GM23338 (cell line): ENCODE measurements at regions not wholly inside any gene's neighbourhood (a gene's known extent, or its start where the extent isn't known, plus 50 kb on each side); places are given as distances from the start of the nearest gene placed in this dataset.

ENCODE experiments used
- ATAC-seq: fragments of 200-7000 bp; cut with Tn5 transposase; 3 replicates; pipeline ENCODE4 v1.9.1; 2020
- DNase-seq: peaks from one replicate; pipeline ENCODE4 v3.0.0-alpha.2; 2015; ENCODE audit warnings: low spot score
- H2AFZ ChIP-seq: fragments of 200-600 bp; sonication (generic); 2 replicates; pipeline ENCODE4 v1.8.0; 2016; ENCODE audit warnings: antibody characterized with exemption, mild to moderate bottlenecking, moderate library complexity
- H3F3A ChIP-seq: fragments of 200-600 bp; sonication (generic); replicated peaks from 2 replicates; pipeline ENCODE4 v1.8.0; 2017; ENCODE audit warnings: antibody characterized with exemption, mixed run types, low read depth
- H3K27ac ChIP-seq: fragments of 200-600 bp; sonication (generic); 2 replicates; pipeline ENCODE4 v1.6.1; 2016; ENCODE audit warnings: low read depth
- H3K27me3 ChIP-seq: fragments of 200-600 bp; sonication (generic); 2 replicates; pipeline ENCODE4 v1.8.0; 2016; ENCODE audit warnings: mild to moderate bottlenecking, mixed run types, moderate library complexity; ENCODE audit not compliant: insufficient read depth
- H3K36me3 ChIP-seq: fragments of 200-600 bp; sonication (generic); 2 replicates; pipeline ENCODE4 v1.8.0; 2016; ENCODE audit warnings: mild to moderate bottlenecking; ENCODE audit not compliant: insufficient read depth
- H3K4me1 ChIP-seq: fragments of 200-600 bp; sonication (generic); 2 replicates; pipeline ENCODE4 v1.8.0; 2016; ENCODE audit warnings: mild to moderate bottlenecking, moderate library complexity; ENCODE audit not compliant: insufficient read depth
- H3K4me2 ChIP-seq: fragments of 200-600 bp; sonication (generic); 2 replicates; pipeline ENCODE4 v1.7.1; 2017; ENCODE audit warnings: mixed run types
- H3K4me3 ChIP-seq: fragments of 200-600 bp; sonication (generic); 2 replicates; pipeline ENCODE4 v1.6.1; 2016; ENCODE audit warnings: mixed run types
- H3K79me2 ChIP-seq: fragments of 200-600 bp; sonication (generic); replicated peaks from 2 replicates; pipeline ENCODE4 v1.8.0; 2017; ENCODE audit warnings: mild to moderate bottlenecking; ENCODE audit not compliant: insufficient read depth
- H3K9me2 ChIP-seq: fragments of 200-600 bp; sonication (generic); 2 replicates; pipeline ENCODE4 v1.8.0; 2017; ENCODE audit not compliant: insufficient read depth
- H4K20me1 ChIP-seq: fragments of 200-600 bp; sonication (generic); replicated peaks from 2 replicates; pipeline ENCODE4 v1.8.0; 2017; ENCODE audit warnings: mild to moderate bottlenecking; ENCODE audit not compliant: insufficient read depth
- H3K27ac Mint-ChIP-seq: 2 replicates; pipeline ENCODE4 v1.8.0; 2020; ENCODE audit warnings: inconsistent platforms, mild to moderate bottlenecking, moderate library complexity, mixed read lengths
- H3K27me3 Mint-ChIP-seq: 3 replicates; pipeline ENCODE4 v1.8.0; 2022; ENCODE audit warnings: low read depth, mild to moderate bottlenecking, moderate library complexity, mixed read lengths, inconsistent platforms; ENCODE audit not compliant: insufficient read depth, poor library complexity
- H3K36me3 Mint-ChIP-seq: 3 replicates; pipeline ENCODE4 v1.8.0; 2021; ENCODE audit warnings: low read depth, mild to moderate bottlenecking, inconsistent platforms, moderate library complexity, mixed read lengths
- H3K4me1 Mint-ChIP-seq: 3 replicates; pipeline ENCODE4 v1.8.0; 2020; ENCODE audit warnings: mild to moderate bottlenecking, inconsistent platforms, mixed read lengths
- H3K4me3 Mint-ChIP-seq: 3 replicates; pipeline ENCODE4 v1.8.0; 2021; ENCODE audit warnings: moderate library complexity, mild to moderate bottlenecking, inconsistent platforms, mixed read lengths
- H3K9me3 Mint-ChIP-seq: 3 replicates; pipeline ENCODE4 v1.8.0; 2020; ENCODE audit warnings: moderate library complexity, mild to moderate bottlenecking, inconsistent platforms, mixed read lengths
- EZH2phosphoT487 ChIP-seq: fragments of 200-600 bp; sonication (generic); IDR thresholded peaks from one replicate; pipeline ENCODE4 v1.8.1; 2018; ENCODE audit warnings: antibody characterized with exemption; ENCODE audit not compliant: unreplicated experiment
- NANOG ChIP-seq: IDR thresholded peaks from 2 replicates; pipeline ENCODE4 v1.6.1; 2016; ENCODE audit warnings: antibody characterized with exemption, borderline replicate concordance
- POLR2AphosphoS5 ChIP-seq: IDR thresholded peaks from 2 replicates; pipeline ENCODE4 v1.6.1; 2016; ENCODE audit warnings: antibody characterized with exemption, low read depth
- ZNF331 ChIP-seq: fragments of 250-450 bp; sonication (Bioruptor Pico); IDR thresholded peaks from 2 replicates; pipeline ENCODE4 v1.5.0; 2020; ENCODE audit warnings: low read depth, mild to moderate bottlenecking, moderate library complexity
- TF ChIP-seq, protein P1 (sequence below), 2 experiments: fragments of 200-600 bp in 1 of 2; sonication (generic) in 1 of 2; conservative IDR thresholded peaks; 2 replicates each; pipeline versions ENCODE4 v1.5.1 to v1.6.1; 2016 to 2017; ENCODE audit warnings: antibody characterized with exemption in 2 of 2, low read depth in 2 of 2, mild to moderate bottlenecking in 2 of 2, moderate library complexity in 1 of 2
- TF ChIP-seq, protein P2 (sequence below): fragments of 250-450 bp; sonication (Bioruptor Pico); IDR thresholded peaks from 2 replicates; pipeline ENCODE4 v1.5.0; 2020; ENCODE audit warnings: mild to moderate bottlenecking, moderate library complexity
- TF ChIP-seq, protein P3 (sequence below): IDR thresholded peaks from 2 replicates; pipeline ENCODE4 v1.6.1; 2016; ENCODE audit warnings: antibody characterized with exemption

DNA sequence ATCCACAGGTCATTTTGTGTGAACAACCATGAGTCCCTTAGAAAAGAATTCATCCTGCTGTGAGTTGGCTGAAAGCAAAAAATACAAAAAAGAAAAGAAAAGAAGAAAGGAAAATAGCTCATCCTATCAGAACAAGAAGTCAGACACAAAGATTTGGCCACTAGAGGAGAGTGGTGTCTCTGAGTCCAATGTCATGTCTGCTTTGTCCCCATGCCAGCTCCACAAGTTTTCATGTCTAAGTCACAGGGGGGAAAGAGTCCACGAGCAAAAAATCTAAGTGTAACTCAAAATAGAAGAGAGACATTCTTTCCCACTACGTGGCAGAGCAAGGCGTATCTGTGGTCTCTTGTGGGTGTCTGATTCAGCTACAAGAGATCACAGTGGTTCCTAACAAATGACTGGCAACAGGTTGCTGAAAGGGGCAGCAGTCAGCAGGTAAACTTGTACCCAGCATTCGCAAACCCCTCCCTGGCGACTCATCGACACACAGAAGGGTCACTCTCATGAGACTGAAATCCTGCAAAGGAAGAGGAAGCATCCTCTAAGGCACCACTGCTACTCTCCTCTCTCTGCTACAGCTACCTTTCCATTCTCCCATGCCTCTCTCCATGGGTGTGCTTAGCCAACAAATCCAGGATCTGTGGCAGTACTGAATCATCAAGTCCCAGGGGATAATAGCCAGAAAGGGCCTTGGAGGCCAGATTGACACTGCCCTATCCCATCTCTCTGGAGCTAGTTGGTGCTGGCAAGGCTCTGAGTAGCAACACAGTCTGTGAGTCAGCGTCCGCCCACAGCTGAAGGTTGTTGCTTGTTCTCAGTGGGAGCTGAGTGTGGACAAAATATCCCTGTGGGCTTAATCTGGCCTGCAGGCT is 123.0 kb upstream of the SLC39A10 start:
- Histone ChIP-seq H2AFZ (peak overlapping the region; percentile 85), H3K36me3 (no peaks in the 10 kb centered on the region), H3K27ac (no peak overlapping the region), H4K20me1 (no peaks in the 10 kb centered on the region), H3K79me2 (no peaks in the 10 kb centered on the region), H3K9me2 (no peaks in the 10 kb centered on the region), H3F3A (no peaks in the 10 kb centered on the region), H3K4me3 (no peak overlapping the region), H3K4me2 (no peak overlapping the region), H3K4me1 (no peaks in the 10 kb centered on the region; the same call in 1 of the 2 replicates), H3K27me3 (no peaks in the 10 kb centered on the region)
- DNase-seq (peak; percentile 11), ATAC-seq (peak; percentile 77)
- Mint-ChIP-seq H3K36me3 (no peaks in the 10 kb centered on the region), H3K4me3 (no peak overlapping the region), H3K9me3 (no peaks in the 10 kb centered on the region; the same call in 2 of the 3 replicates), H3K27me3 (peaks cover 4% of the 10 kb centered on the region), H3K27ac (no peak overlapping the region), H3K4me1 (peaks cover 8% of the 10 kb centered on the region; the same call in 2 of the 3 replicates)
- TF ChIP-seq, protein P1, sequence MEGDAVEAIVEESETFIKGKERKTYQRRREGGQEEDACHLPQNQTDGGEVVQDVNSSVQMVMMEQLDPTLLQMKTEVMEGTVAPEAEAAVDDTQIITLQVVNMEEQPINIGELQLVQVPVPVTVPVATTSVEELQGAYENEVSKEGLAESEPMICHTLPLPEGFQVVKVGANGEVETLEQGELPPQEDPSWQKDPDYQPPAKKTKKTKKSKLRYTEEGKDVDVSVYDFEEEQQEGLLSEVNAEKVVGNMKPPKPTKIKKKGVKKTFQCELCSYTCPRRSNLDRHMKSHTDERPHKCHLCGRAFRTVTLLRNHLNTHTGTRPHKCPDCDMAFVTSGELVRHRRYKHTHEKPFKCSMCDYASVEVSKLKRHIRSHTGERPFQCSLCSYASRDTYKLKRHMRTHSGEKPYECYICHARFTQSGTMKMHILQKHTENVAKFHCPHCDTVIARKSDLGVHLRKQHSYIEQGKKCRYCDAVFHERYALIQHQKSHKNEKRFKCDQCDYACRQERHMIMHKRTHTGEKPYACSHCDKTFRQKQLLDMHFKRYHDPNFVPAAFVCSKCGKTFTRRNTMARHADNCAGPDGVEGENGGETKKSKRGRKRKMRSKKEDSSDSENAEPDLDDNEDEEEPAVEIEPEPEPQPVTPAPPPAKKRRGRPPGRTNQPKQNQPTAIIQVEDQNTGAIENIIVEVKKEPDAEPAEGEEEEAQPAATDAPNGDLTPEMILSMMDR (conservative IDR thresholded peaks at IDR 0.05; ENCODE audit: low read depth in 2 of 2), result 0 out of 4 replicates have a peak, but pooled peaks of 1 of the 2 experiments have one; percentile 0
- TF ChIP-seq ZNF331 (CRISPR knock-in tag), result no peak

DNA sequence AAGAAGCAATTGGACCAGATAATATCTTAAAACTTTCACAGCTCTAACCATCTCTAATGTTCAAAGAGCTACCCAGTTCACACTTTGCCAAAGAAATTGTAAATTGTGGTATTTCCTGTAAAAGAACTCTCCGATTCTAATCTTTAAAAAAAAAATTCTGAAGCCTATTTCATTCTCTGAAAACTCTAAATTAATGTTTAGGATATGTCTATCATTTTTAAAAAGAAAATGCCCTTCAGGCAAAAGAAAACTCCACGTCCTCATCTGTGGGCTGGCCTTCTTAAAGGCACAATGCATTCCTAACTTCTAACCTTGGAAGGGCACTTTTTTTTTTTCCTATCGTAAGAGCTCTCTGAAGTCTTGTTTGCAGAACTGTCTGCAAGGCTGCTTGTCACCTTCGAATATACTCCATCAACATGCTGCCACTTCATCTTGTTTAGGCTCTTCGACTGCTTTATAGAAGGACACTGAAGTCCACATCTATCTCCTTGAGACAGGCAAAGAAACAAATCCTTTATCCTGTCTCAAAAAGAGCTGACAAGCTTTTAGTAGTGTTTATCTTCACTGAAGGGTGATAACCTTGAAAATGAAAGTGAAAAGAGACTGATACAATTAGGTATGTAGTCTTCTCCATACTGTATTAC is 124.3 kb upstream of the SLC39A10 start:
- Histone ChIP-seq H3F3A (no peaks in the 10 kb centered on the region), H3K36me3 (no peaks in the 10 kb centered on the region), H3K9me2 (0 out of 2 replicates have a peak, but pooled peaks cover under 1% of the 10 kb centered on the region), H2AFZ (peak overlapping the region; percentile 38; the same call in 1 of the 2 replicates), H3K4me2 (no peak overlapping the region), H3K79me2 (no peaks in the 10 kb centered on the region), H3K4me1 (no peaks in the 10 kb centered on the region; the same call in 1 of the 2 replicates), H3K4me3 (no peak overlapping the region), H3K27me3 (no peaks in the 10 kb centered on the region), H3K27ac (no peak overlapping the region), H4K20me1 (no peaks in the 10 kb centered on the region)
- H3K4me1 Mint-ChIP-seq, result peaks cover 8% of the 10 kb centered on the region; the same call in 2 of the 3 replicates
- H3K9me3 Mint-ChIP-seq, result no peaks in the 10 kb centered on the region; the same call in 2 of the 3 replicates
- peak; percentile 37; the same call in 1 of the 3 replicates for ATAC-seq
- H3K27me3 Mint-ChIP-seq, result peaks cover 2% of the 10 kb centered on the region
- no peaks in the 10 kb centered on the region for H3K36me3 Mint-ChIP-seq
- DNase-seq, result no peak
- H3K4me3 Mint-ChIP-seq, result no peak overlapping the region
- H3K27ac Mint-ChIP-seq, result no peak overlapping the region
- TF ChIP-seq, protein P2, sequence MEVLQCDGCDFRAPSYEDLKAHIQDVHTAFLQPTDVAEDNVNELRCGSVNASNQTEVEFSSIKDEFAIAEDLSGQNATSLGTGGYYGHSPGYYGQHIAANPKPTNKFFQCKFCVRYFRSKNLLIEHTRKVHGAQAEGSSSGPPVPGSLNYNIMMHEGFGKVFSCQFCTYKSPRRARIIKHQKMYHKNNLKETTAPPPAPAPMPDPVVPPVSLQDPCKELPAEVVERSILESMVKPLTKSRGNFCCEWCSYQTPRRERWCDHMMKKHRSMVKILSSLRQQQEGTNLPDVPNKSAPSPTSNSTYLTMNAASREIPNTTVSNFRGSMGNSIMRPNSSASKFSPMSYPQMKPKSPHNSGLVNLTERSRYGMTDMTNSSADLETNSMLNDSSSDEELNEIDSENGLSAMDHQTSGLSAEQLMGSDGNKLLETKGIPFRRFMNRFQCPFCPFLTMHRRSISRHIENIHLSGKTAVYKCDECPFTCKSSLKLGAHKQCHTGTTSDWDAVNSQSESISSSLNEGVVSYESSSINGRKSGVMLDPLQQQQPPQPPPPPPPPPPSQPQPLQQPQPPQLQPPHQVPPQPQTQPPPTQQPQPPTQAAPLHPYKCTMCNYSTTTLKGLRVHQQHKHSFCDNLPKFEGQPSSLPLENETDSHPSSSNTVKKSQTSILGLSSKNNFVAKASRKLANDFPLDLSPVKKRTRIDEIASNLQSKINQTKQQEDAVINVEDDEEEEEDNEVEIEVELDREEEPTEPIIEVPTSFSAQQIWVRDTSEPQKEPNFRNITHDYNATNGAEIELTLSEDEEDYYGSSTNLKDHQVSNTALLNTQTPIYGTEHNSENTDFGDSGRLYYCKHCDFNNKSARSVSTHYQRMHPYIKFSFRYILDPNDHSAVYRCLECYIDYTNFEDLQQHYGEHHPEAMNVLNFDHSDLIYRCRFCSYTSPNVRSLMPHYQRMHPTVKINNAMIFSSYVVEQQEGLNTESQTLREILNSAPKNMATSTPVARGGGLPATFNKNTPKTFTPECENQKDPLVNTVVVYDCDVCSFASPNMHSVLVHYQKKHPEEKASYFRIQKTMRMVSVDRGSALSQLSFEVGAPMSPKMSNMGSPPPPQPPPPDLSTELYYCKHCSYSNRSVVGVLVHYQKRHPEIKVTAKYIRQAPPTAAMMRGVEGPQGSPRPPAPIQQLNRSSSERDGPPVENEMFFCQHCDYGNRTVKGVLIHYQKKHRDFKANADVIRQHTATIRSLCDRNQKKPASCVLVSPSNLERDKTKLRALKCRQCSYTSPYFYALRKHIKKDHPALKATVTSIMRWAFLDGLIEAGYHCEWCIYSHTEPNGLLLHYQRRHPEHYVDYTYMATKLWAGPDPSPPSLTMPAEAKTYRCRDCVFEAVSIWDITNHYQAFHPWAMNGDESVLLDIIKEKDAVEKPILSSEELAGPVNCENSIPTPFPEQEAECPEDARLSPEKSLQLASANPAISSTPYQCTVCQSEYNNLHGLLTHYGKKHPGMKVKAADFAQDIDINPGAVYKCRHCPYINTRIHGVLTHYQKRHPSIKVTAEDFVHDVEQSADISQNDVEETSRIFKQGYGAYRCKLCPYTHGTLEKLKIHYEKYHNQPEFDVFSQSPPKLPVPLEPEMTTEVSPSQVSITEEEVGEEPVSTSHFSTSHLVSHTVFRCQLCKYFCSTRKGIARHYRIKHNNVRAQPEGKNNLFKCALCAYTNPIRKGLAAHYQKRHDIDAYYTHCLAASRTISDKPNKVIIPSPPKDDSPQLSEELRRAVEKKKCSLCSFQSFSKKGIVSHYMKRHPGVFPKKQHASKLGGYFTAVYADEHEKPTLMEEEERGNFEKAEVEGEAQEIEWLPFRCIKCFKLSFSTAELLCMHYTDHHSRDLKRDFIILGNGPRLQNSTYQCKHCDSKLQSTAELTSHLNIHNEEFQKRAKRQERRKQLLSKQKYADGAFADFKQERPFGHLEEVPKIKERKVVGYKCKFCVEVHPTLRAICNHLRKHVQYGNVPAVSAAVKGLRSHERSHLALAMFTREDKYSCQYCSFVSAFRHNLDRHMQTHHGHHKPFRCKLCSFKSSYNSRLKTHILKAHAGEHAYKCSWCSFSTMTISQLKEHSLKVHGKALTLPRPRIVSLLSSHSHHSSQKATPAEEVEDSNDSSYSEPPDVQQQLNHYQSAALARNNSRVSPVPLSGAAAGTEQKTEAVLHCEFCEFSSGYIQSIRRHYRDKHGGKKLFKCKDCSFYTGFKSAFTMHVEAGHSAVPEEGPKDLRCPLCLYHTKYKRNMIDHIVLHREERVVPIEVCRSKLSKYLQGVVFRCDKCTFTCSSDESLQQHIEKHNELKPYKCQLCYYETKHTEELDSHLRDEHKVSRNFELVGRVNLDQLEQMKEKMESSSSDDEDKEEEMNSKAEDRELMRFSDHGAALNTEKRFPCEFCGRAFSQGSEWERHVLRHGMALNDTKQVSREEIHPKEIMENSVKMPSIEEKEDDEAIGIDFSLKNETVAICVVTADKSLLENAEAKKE (CRISPR knock-in tag), result no peak
- TF ChIP-seq, protein P3, sequence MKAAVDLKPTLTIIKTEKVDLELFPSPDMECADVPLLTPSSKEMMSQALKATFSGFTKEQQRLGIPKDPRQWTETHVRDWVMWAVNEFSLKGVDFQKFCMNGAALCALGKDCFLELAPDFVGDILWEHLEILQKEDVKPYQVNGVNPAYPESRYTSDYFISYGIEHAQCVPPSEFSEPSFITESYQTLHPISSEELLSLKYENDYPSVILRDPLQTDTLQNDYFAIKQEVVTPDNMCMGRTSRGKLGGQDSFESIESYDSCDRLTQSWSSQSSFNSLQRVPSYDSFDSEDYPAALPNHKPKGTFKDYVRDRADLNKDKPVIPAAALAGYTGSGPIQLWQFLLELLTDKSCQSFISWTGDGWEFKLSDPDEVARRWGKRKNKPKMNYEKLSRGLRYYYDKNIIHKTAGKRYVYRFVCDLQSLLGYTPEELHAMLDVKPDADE, result no peak
- no peak for TF ChIP-seq EZH2phosphoT487
- TF ChIP-seq POLR2AphosphoS5, result no peak
- TF ChIP-seq, protein P1 (conservative IDR thresholded peaks at IDR 0.05; ENCODE audit: low read depth in 2 of 2), result no peak
- no peak for TF ChIP-seq NANOG
